PFSK-1 (cell line): ENCODE measurements at regions not wholly inside any gene's neighbourhood (a gene's known extent, or its start where the extent isn't known, plus 50 kb on each side); places are given as distances from the start of the nearest gene placed in this dataset.

Experiments used
- FOXP2 ChIP-seq: optimal IDR thresholded peaks from 2 replicates; pipeline ENCODE3; 2011; ENCODE audit warnings: borderline replicate concordance, control low read depth, inconsistent platforms; ENCODE audit not compliant: insufficient read depth; ENCODE audit errors: extremely low read length, extremely low read depth
- POLR2AphosphoS5 ChIP-seq: IDR thresholded peaks from 2 replicates; pipeline ENCODE4 v1.6.1; 2012; ENCODE audit warnings: low read depth, mild to moderate bottlenecking, control low read depth, low read length, moderate library complexity
- REST ChIP-seq, 2 experiments: IDR thresholded peaks; 2 replicates each; pipeline versions ENCODE4 v1.6.1 to v1.8.0; 2011 to 2012; ENCODE audit warnings: low read depth in 2 of 2, low read length in 2 of 2, control low read depth in 1 of 2, inconsistent platforms in 1 of 2, mild to moderate bottlenecking in 1 of 2, moderate library complexity in 1 of 2; ENCODE audit not compliant: insufficient read depth in 1 of 2
- SIN3A ChIP-seq: IDR thresholded peaks from 2 replicates; pipeline ENCODE4 v1.6.1; 2012; ENCODE audit warnings: mild to moderate bottlenecking, low read length, moderate library complexity, borderline replicate concordance; ENCODE audit not compliant: insufficient read depth
- TAF1 ChIP-seq: IDR thresholded peaks from 2 replicates; pipeline ENCODE4 v1.6.1; 2012; ENCODE audit warnings: low read length, control low read depth, borderline replicate concordance; ENCODE audit not compliant: insufficient read depth

GRCh38 chr6:11427091-11427722 lies 110.3 kb upstream of the TMEM170B start:
- no peak for TF ChIP-seq FOXP2
- TF ChIP-seq REST (IDR thresholded peaks at IDR 0.05; ENCODE audit: insufficient read depth in 1 of 2, low read depth in 2 of 2, low read length in 2 of 2), result no peak
- TF ChIP-seq SIN3A, result no peak
- TF ChIP-seq TAF1, result no peak
- TF ChIP-seq POLR2AphosphoS5, result no peak

GRCh38 chr6:11426571-11426970 lies 111.0 kb upstream of the TMEM170B start:
- TF ChIP-seq FOXP2, result no peak
- no peak for TF ChIP-seq SIN3A
- no peak for TF ChIP-seq TAF1
- no peak for TF ChIP-seq REST (IDR thresholded peaks at IDR 0.05; ENCODE audit: insufficient read depth in 1 of 2, low read depth in 2 of 2, low read length in 2 of 2)
- TF ChIP-seq POLR2AphosphoS5, result no peak

GRCh38 chr6:11425876-11426275 lies 111.7 kb upstream of the TMEM170B start:
- TF ChIP-seq FOXP2, result no peak
- TF ChIP-seq POLR2AphosphoS5, result no peak
- TF ChIP-seq REST (IDR thresholded peaks at IDR 0.05; ENCODE audit: insufficient read depth in 1 of 2, low read depth in 2 of 2, low read length in 2 of 2), result no peak
- no peak for TF ChIP-seq SIN3A
- no peak for TF ChIP-seq TAF1

GRCh38 chr6:11425431-11425871 lies 112.1 kb upstream of the TMEM170B start:
- TF ChIP-seq FOXP2 (no peak), SIN3A (no peak), POLR2AphosphoS5 (no peak), TAF1 (no peak), REST (IDR thresholded peaks at IDR 0.05; ENCODE audit: insufficient read depth in 1 of 2, low read depth in 2 of 2, low read length in 2 of 2) (no peak)

- TF ChIP-seq SIN3A (no peak), FOXP2 (no peak), POLR2AphosphoS5 (no peak), TAF1 (no peak), REST (IDR thresholded peaks at IDR 0.05; ENCODE audit: insufficient read depth in 1 of 2, low read depth in 2 of 2, low read length in 2 of 2) (no peak)
These were observed 113.0 kb upstream of the TMEM170B start for GRCh38 chr6:11424395-11425034.
